Fibroblast of peridontal ligament (primary cell): ENCODE measurements at regions not wholly inside any gene's neighbourhood (a gene's known extent, or its start where the extent isn't known, plus 50 kb on each side); places are given as distances from the start of the nearest gene placed in this dataset.
"Not testable (repeated sequence)": the region's sequence is repeated elsewhere in the genome, so short reads cannot be mapped to it uniquely, and the experiment has no call there.

Source experiments
- DNase-seq: peaks from one replicate; pipeline ENCODE4 v3.0.0-alpha.2; 2010; ENCODE audit errors: extremely low read depth

- DNase-seq: no peak
These were observed 500.1 kb downstream of the CCDC171 start for GRCh38 chr9:16052757-16053530.

GRCh38 chr9:16057541-16057940 lies 504.7 kb downstream of the CCDC171 start:
- DNase-seq: no peak

GRCh38 chr9:16058131-16058549 lies 505.3 kb downstream of the CCDC171 start:
- DNase-seq: peak; percentile 24

GRCh38 chr9:16060436-16061129 lies 507.7 kb downstream of the CCDC171 start:
- DNase-seq: no peak

GRCh38 chr9:16062542-16063240 lies 509.8 kb downstream of the CCDC171 start:
- DNase-seq: peak; percentile 30

GRCh38 chr9:16063241-16063591 lies 510.4 kb downstream of the CCDC171 start:
- no peak for DNase-seq

- no peak for DNase-seq
These were observed 511.9 kb downstream of the CCDC171 start for GRCh38 chr9:16064771-16065170.

GRCh38 chr9:16066201-16066600 lies 513.4 kb downstream of the CCDC171 start:
- DNase-seq: not testable (repeated sequence)

GRCh38 chr9:16068476-16068875 lies 515.6 kb downstream of the CCDC171 start:
- DNase-seq: no peak

GRCh38 chr9:16069249-16069648 lies 516.4 kb downstream of the CCDC171 start:
- no peak for DNase-seq

GRCh38 chr9:16069671-16070454 lies 517.0 kb downstream of the CCDC171 start:
- DNase-seq: peak; percentile 28

- DNase-seq: no peak
These were observed 517.8 kb downstream of the CCDC171 start for GRCh38 chr9:16070455-16071145.

- no peak for DNase-seq
These were observed 518.6 kb downstream of the CCDC171 start for GRCh38 chr9:16071400-16071799.

GRCh38 chr9:16074963-16075362 lies 522.1 kb downstream of the CCDC171 start:
- DNase-seq: peak; percentile 35

- DNase-seq: no peak
These were observed 522.9 kb downstream of the CCDC171 start for GRCh38 chr9:16075696-16076095.

GRCh38 chr9:16076511-16076910 lies 523.7 kb downstream of the CCDC171 start:
- DNase-seq: no peak

- no peak for DNase-seq
These were observed 530.0 kb downstream of the CCDC171 start for GRCh38 chr9:16082796-16083195.

- no peak for DNase-seq
These were observed 532.4 kb downstream of the CCDC171 start for GRCh38 chr9:16085167-16085726.

- no peak for DNase-seq
These were observed 538.2 kb downstream of the CCDC171 start for GRCh38 chr9:16090907-16091629.
